Lower leg skin (tissue), 4 donors: ENCODE measurements at regions not wholly inside any gene's neighbourhood (a gene's known extent, or its start where the extent isn't known, plus 50 kb on each side); places are given as distances from the start of the nearest gene placed in this dataset.

ENCODE experiments used
- DNase-seq, 2 donors: peaks; one replicate each; pipeline ENCODE4 v3.0.0-alpha.2; 2019; ENCODE audit warnings: low spot score in 2 of 2
- H3K4me3 ChIP-seq: fragments of 200-600 bp; sonication (generic); 2 replicates; pipeline ENCODE4 v1.5.1; 2017; ENCODE audit warnings: mild to moderate bottlenecking, low read depth; ENCODE audit not compliant: poor library complexity, severe bottlenecking
- CTCF ChIP-seq, 3 donors: fragments of 450-650 bp; IDR thresholded peaks; one replicate each; pipeline ENCODE4 v1.5.1; 2016; ENCODE audit warnings: antibody characterized with exemption in 3 of 3, mild to moderate bottlenecking in 3 of 3, moderate library complexity in 2 of 3
- POLR2A ChIP-seq, 2 donors: fragments of 450-650 bp; IDR thresholded peaks; one replicate each; pipeline ENCODE4 v1.6.1; 2016 to 2017; ENCODE audit warnings: antibody characterized with exemption in 2 of 2, mild to moderate bottlenecking in 1 of 2, moderate library complexity in 1 of 2
- WGBS, 2 donors: methylation state at CpG; one replicate each; pipeline ENCODE4 v1.1.5; 2018; 5-methylcytosine and 5-hydroxymethylcytosine counted together
- intact Hi-C: fragments of 100-400 bp; cut with DNase I; formaldehyde crosslinking; loops from one replicate; pipeline ENCODE4 v1.15.0; 2023; ENCODE audit warnings: low total_unique reads

GRCh38 chr6:145380186-145380585, 355.1 kb downstream of the EPM2A start:
- no peak for DNase-seq
- intact Hi-C loops, result no loop called here
- no peak overlapping the region for H3K4me3 ChIP-seq
- WGBS, 2 donors, result 45% methylated on average over 1 of the region's 1 CpG
- TF ChIP-seq CTCF (IDR thresholded peaks at IDR 0.05), result no peak
- no peak for TF ChIP-seq POLR2A (IDR thresholded peaks at IDR 0.05)

DNA sequence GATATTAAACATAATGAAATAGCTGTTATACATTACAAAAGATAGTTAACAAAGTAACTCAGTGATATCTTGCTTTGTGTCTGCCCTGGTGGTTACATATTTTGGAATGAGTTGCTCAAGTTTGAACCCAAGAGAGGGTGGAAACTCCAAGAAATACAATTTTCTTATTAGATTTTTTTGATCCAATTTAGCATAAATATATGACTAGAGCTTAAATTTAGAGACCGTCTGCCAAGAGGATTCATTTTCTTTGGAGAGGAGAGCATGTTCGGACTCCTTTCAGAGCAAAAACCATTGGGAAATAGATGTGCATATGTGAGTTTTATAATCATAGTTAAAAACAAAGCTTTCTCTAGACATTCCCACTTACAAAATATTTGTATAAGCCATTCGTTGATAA, 353.4 kb downstream of the EPM2A start:
- DNase-seq, result no peak
- H3K4me3 ChIP-seq, result no peak overlapping the region
- intact Hi-C loops, result no loop called here
- TF ChIP-seq CTCF (IDR thresholded peaks at IDR 0.05) (no peak), POLR2A (IDR thresholded peaks at IDR 0.05) (no peak)
- WGBS, 2 donors, result 73 to 81% methylated on average over 3 of the region's 3 CpGs

DNA sequence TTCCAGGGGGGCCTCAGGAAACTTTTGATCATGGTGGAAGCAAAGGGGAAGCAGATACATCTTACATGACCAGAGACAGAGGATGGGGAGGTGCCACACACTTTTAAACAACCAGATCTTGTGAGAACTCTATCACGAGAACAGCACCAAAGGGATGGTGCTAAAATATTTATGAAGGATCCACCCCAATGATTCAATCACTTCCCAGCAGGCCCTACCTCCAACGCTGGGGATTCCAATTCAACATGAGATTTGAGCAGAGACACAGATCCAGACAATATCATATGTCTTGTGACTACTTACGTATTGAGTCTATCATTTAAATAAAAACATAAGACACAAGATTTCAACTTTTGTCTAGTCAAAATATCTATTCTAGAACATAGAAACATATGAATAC, 351.9 kb downstream of the EPM2A start:
- intact Hi-C loops, result no loop called here
- TF ChIP-seq CTCF (IDR thresholded peaks at IDR 0.05) (no peak), POLR2A (IDR thresholded peaks at IDR 0.05) (no peak)
- no peak for DNase-seq
- WGBS, 2 donors, result 69 to 77% methylated on average over 3 of the region's 3 CpGs
- no peak overlapping the region for H3K4me3 ChIP-seq

DNA sequence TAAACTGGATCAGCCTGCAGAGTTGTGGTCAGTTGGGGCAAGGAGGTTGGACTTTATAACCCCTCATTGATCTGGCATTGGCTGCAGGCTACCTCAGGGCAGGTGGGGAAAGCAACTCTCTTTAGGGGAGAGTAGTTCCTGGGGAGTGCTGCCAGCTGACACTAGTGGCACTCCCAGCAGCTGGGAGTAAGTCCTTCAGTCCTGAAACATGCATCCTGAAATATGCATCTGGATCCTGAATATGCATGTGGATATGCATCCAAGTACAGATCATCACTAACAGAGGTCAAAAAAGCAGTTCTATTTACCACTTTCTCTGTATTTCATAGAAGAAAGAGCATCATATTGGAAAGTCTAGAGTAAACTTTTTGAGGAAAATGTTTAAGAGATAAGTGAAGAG, 350.8 kb downstream of the EPM2A start:
- DNase-seq, result no peak
- TF ChIP-seq CTCF (IDR thresholded peaks at IDR 0.05) (no peak), POLR2A (IDR thresholded peaks at IDR 0.05) (no peak)
- intact Hi-C loops, result no loop called here
- no peak overlapping the region for H3K4me3 ChIP-seq

- intact Hi-C loops, result no loop called here
- TF ChIP-seq POLR2A (IDR thresholded peaks at IDR 0.05), result no peak
- no peak for TF ChIP-seq CTCF (IDR thresholded peaks at IDR 0.05)
- WGBS, 2 donors, result 91 to 96% methylated on average over 1 of the region's 1 CpG
- no peak overlapping the region for H3K4me3 ChIP-seq
- DNase-seq, result no peak
Observed at GRCh38 chr6:145396499-145396898, 338.8 kb downstream of the EPM2A start.

- 77 to 87% methylated on average over 4 of the region's 4 CpGs for WGBS, 2 donors
- DNase-seq, result no peak
- intact Hi-C loops, result no loop called here
- no peak overlapping the region for H3K4me3 ChIP-seq
- TF ChIP-seq CTCF (IDR thresholded peaks at IDR 0.05) (no peak), POLR2A (IDR thresholded peaks at IDR 0.05) (no peak)
Observed at GRCh38 chr6:145400508-145400907, 334.8 kb downstream of the EPM2A start.
